GM12874 (cell line): ENCODE measurements at regions not wholly inside any gene's neighbourhood (a gene's known extent, or its start where the extent isn't known, plus 50 kb on each side); places are given as distances from the start of the nearest gene placed in this dataset.

Experiments
- TF ChIP-seq, protein P1 (sequence below): IDR thresholded peaks from 2 replicates; pipeline ENCODE4 v1.5.1; 2011; ENCODE audit warnings: low read depth, mild to moderate bottlenecking, control low read depth, low read length, moderate library complexity; ENCODE audit not compliant: insufficient read depth

DNA sequence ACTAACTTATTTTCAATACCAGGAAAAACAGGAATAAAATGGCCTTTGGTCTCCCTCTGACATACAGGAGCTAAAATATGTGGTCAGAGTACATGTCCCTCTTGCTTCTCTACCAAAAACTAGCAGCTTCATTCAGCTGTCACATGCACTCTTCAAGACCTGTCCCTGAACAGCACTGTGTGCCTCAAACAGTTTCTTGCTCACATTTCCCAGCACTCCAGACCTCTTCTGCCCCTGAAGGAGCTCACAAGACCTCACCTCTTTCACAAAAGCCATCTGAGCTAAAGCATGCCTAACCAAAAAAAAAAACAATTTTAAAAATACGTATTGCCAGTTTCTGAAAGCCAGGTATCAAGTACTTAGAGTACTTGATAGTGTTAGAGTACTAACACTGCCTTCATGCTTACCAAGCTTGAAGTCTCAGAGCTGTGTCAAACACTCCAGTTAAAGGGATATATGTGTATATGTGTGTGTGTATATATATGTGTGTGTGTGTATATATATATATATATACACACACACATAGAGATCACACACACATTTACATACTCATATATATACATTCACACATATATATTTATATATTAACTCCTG lies 148.3 kb upstream of the POU3F2 start:
- TF ChIP-seq, protein P1, sequence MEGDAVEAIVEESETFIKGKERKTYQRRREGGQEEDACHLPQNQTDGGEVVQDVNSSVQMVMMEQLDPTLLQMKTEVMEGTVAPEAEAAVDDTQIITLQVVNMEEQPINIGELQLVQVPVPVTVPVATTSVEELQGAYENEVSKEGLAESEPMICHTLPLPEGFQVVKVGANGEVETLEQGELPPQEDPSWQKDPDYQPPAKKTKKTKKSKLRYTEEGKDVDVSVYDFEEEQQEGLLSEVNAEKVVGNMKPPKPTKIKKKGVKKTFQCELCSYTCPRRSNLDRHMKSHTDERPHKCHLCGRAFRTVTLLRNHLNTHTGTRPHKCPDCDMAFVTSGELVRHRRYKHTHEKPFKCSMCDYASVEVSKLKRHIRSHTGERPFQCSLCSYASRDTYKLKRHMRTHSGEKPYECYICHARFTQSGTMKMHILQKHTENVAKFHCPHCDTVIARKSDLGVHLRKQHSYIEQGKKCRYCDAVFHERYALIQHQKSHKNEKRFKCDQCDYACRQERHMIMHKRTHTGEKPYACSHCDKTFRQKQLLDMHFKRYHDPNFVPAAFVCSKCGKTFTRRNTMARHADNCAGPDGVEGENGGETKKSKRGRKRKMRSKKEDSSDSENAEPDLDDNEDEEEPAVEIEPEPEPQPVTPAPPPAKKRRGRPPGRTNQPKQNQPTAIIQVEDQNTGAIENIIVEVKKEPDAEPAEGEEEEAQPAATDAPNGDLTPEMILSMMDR = no peak

DNA sequence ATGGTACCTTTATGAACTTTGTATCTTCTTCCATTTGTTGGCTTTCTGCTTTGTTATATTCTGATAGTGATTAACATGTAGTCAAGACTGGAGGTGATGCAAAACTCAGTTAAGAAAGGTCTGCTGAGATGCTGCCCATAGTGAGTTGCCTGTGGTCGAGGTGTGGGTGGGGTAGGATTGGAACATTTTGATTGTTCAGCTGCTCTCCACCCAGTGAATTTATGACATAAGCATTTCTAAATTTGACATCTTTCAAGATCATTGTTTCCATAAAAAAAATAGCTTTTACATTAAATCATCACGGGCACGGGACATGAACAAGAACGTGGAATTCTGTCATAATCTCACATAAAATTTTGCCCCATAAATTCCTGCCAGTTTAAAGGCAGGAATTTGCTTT lies 146.6 kb upstream of the POU3F2 start:
- TF ChIP-seq, protein P1 = no peak

GRCh38 chr6:98695091-98695801 lies 139.1 kb upstream of the POU3F2 start:
- TF ChIP-seq, protein P1 = no peak

- TF ChIP-seq, protein P1 = no peak
Observed at GRCh38 chr6:98711380-98711779, 123.0 kb upstream of the POU3F2 start.

GRCh38 chr6:98716341-98716740 lies 118.0 kb upstream of the POU3F2 start:
- TF ChIP-seq, protein P1 = no peak

GRCh38 chr6:98717322-98717877 lies 117.0 kb upstream of the POU3F2 start:
- TF ChIP-seq, protein P1 = no peak

GRCh38 chr6:98717988-98718387 lies 116.4 kb upstream of the POU3F2 start:
- TF ChIP-seq, protein P1 = no peak
